ENCODE measurements at regions not wholly inside any gene's neighbourhood (a gene's known extent, or its start where the extent isn't known, plus 50 kb on each side); places are given as distances from the start of the nearest gene placed in this dataset.

GRCh38 chr13:109885235-109885634 lies 98.9 kb upstream of the IRS2 start:
- Histone ChIP-seq H3K4me1 (ENCODE audit: control insufficient read depth, insufficient read depth, low read length) (no peaks in the 10 kb centered on the region), H3K36me3 (ENCODE audit: control insufficient read depth in 2 of 2, insufficient read depth in 2 of 2, low read length in 2 of 2) (no peaks in the 10 kb centered on the region), H3K27me3 (ENCODE audit: control insufficient read depth in 1 of 2, insufficient read depth in 2 of 2, low read length in 2 of 2) (no peaks in the 10 kb centered on the region), H3K9ac (ENCODE audit: low read length in 2 of 2) (no peak overlapping the region), H3K27ac (ENCODE audit: low read length) (no peak overlapping the region), H3K9me3 (ENCODE audit: control insufficient read depth in 2 of 2, low read length in 2 of 2) (no peaks in the 10 kb centered on the region), H3K4me3 (ENCODE audit: low read length in 2 of 2) (no peak overlapping the region)

- Histone ChIP-seq H3K4me1 (ENCODE audit: control insufficient read depth, insufficient read depth, low read length) (no peaks in the 10 kb centered on the region), H3K27me3 (ENCODE audit: control insufficient read depth in 1 of 2, insufficient read depth in 2 of 2, low read length in 2 of 2) (no peaks in the 10 kb centered on the region), H3K4me3 (ENCODE audit: low read length in 2 of 2) (no peak overlapping the region), H3K27ac (ENCODE audit: low read length) (no peak overlapping the region), H3K9me3 (ENCODE audit: control insufficient read depth in 2 of 2, low read length in 2 of 2) (no peaks in the 10 kb centered on the region), H3K9ac (ENCODE audit: low read length in 2 of 2) (no peak overlapping the region), H3K36me3 (ENCODE audit: control insufficient read depth in 2 of 2, insufficient read depth in 2 of 2, low read length in 2 of 2) (no peaks in the 10 kb centered on the region)
Observed at GRCh38 chr13:109884462-109884861, 98.1 kb upstream of the IRS2 start.

- H3K9ac ChIP-seq (ENCODE audit: low read length in 2 of 2): no peak overlapping the region
Observed at GRCh38 chr13:109883181-109884180, 97.1 kb upstream of the IRS2 start.

GRCh38 chr13:109881961-109882558 lies 95.7 kb upstream of the IRS2 start:
- H3K9ac ChIP-seq (ENCODE audit: low read length in 2 of 2): no peak overlapping the region
- no peaks in the 10 kb centered on the region for H3K4me1 ChIP-seq (ENCODE audit: control insufficient read depth, insufficient read depth, low read length)
- H3K27ac ChIP-seq (ENCODE audit: low read length): no peak overlapping the region
- H3K4me3 ChIP-seq (ENCODE audit: low read length in 2 of 2): no peak overlapping the region
- H3K36me3 ChIP-seq (ENCODE audit: control insufficient read depth in 2 of 2, insufficient read depth in 2 of 2, low read length in 2 of 2): no peaks in the 10 kb centered on the region
- peaks cover 0 to 2% of the 10 kb centered on the region in 2 donors for H3K27me3 ChIP-seq (ENCODE audit: control insufficient read depth in 1 of 2, insufficient read depth in 2 of 2, low read length in 2 of 2)
- H3K9me3 ChIP-seq (ENCODE audit: control insufficient read depth in 2 of 2, low read length in 2 of 2): no peaks in the 10 kb centered on the region

More at GRCh38 chr13:109883181-109884180, 97.1 kb upstream of the IRS2 start:
- Histone ChIP-seq H3K27me3 (ENCODE audit: control insufficient read depth in 1 of 2, insufficient read depth in 2 of 2, low read length in 2 of 2) (no peaks in the 10 kb centered on the region), H3K4me3 (ENCODE audit: low read length in 2 of 2) (no peak overlapping the region), H3K4me1 (ENCODE audit: control insufficient read depth, insufficient read depth, low read length) (no peaks in the 10 kb centered on the region), H3K9me3 (ENCODE audit: control insufficient read depth in 2 of 2, low read length in 2 of 2) (no peaks in the 10 kb centered on the region), H3K36me3 (ENCODE audit: control insufficient read depth in 2 of 2, insufficient read depth in 2 of 2, low read length in 2 of 2) (no peaks in the 10 kb centered on the region), H3K27ac (ENCODE audit: low read length) (no peak overlapping the region)

GRCh38 chr13:109881347-109881725 lies 95.0 kb upstream of the IRS2 start:
- H3K36me3 ChIP-seq (ENCODE audit: control insufficient read depth in 2 of 2, insufficient read depth in 2 of 2, low read length in 2 of 2): no peaks in the 10 kb centered on the region
- H3K4me1 ChIP-seq (ENCODE audit: control insufficient read depth, insufficient read depth, low read length): no peaks in the 10 kb centered on the region
- H3K27me3 ChIP-seq (ENCODE audit: control insufficient read depth in 1 of 2, insufficient read depth in 2 of 2, low read length in 2 of 2): peaks cover 0 to 2% of the 10 kb centered on the region in 2 donors
- H3K27ac ChIP-seq (ENCODE audit: low read length): no peak overlapping the region
- no peaks in the 10 kb centered on the region for H3K9me3 ChIP-seq (ENCODE audit: control insufficient read depth in 2 of 2, low read length in 2 of 2)
- H3K9ac ChIP-seq (ENCODE audit: low read length in 2 of 2): no peak overlapping the region
- no peak overlapping the region for H3K4me3 ChIP-seq (ENCODE audit: low read length in 2 of 2)

- Histone ChIP-seq H3K9me3 (ENCODE audit: control insufficient read depth in 2 of 2, low read length in 2 of 2) (no peaks in the 10 kb centered on the region), H3K36me3 (ENCODE audit: control insufficient read depth in 2 of 2, insufficient read depth in 2 of 2, low read length in 2 of 2) (no peaks in the 10 kb centered on the region), H3K9ac (ENCODE audit: low read length in 2 of 2) (no peak overlapping the region)
Observed at GRCh38 chr13:109880371-109881346, 94.3 kb upstream of the IRS2 start.

GRCh38 chr13:109879338-109879737 lies 93.0 kb upstream of the IRS2 start:
- Histone ChIP-seq H3K4me3 (ENCODE audit: low read length in 2 of 2) (no peak overlapping the region), H3K36me3 (ENCODE audit: control insufficient read depth in 2 of 2, insufficient read depth in 2 of 2, low read length in 2 of 2) (no peaks in the 10 kb centered on the region), H3K9ac (ENCODE audit: low read length in 2 of 2) (no peak overlapping the region)

More at GRCh38 chr13:109880371-109881346, 94.3 kb upstream of the IRS2 start:
- no peak overlapping the region for H3K4me3 ChIP-seq (ENCODE audit: low read length in 2 of 2)
- peaks cover 0 to 4% of the 10 kb centered on the region in 2 donors for H3K27me3 ChIP-seq (ENCODE audit: control insufficient read depth in 1 of 2, insufficient read depth in 2 of 2, low read length in 2 of 2)
- no peak overlapping the region for H3K27ac ChIP-seq (ENCODE audit: low read length)
- H3K4me1 ChIP-seq (ENCODE audit: control insufficient read depth, insufficient read depth, low read length): no peaks in the 10 kb centered on the region

GRCh38 chr13:109877809-109878208 lies 91.4 kb upstream of the IRS2 start:
- no peaks in the 10 kb centered on the region for H3K36me3 ChIP-seq (ENCODE audit: control insufficient read depth in 2 of 2, insufficient read depth in 2 of 2, low read length in 2 of 2)
- no peak overlapping the region for H3K4me3 ChIP-seq (ENCODE audit: low read length in 2 of 2)
- peaks cover 0 to 4% of the 10 kb centered on the region in 2 donors for H3K27me3 ChIP-seq (ENCODE audit: control insufficient read depth in 1 of 2, insufficient read depth in 2 of 2, low read length in 2 of 2)
- no peak overlapping the region for H3K9ac ChIP-seq (ENCODE audit: low read length in 2 of 2)
- H3K4me1 ChIP-seq (ENCODE audit: control insufficient read depth, insufficient read depth, low read length): no peaks in the 10 kb centered on the region
- no peak overlapping the region for H3K27ac ChIP-seq (ENCODE audit: low read length)
- H3K9me3 ChIP-seq (ENCODE audit: control insufficient read depth in 2 of 2, low read length in 2 of 2): no peaks in the 10 kb centered on the region

More at GRCh38 chr13:109879338-109879737, 93.0 kb upstream of the IRS2 start:
- peaks cover 0 to 4% of the 10 kb centered on the region in 2 donors for H3K27me3 ChIP-seq (ENCODE audit: control insufficient read depth in 1 of 2, insufficient read depth in 2 of 2, low read length in 2 of 2)
- no peaks in the 10 kb centered on the region for H3K9me3 ChIP-seq (ENCODE audit: control insufficient read depth in 2 of 2, low read length in 2 of 2)
- no peak overlapping the region for H3K27ac ChIP-seq (ENCODE audit: low read length)
- no peaks in the 10 kb centered on the region for H3K4me1 ChIP-seq (ENCODE audit: control insufficient read depth, insufficient read depth, low read length)

GRCh38 chr13:109875746-109876145 lies 89.4 kb upstream of the IRS2 start:
- Histone ChIP-seq H3K9me3 (ENCODE audit: control insufficient read depth in 2 of 2, low read length in 2 of 2) (no peaks in the 10 kb centered on the region), H3K27me3 (ENCODE audit: control insufficient read depth in 1 of 2, insufficient read depth in 2 of 2, low read length in 2 of 2) (peaks cover 0 to 4% of the 10 kb centered on the region in 2 donors), H3K9ac (ENCODE audit: low read length in 2 of 2) (no peak overlapping the region), H3K4me3 (ENCODE audit: low read length in 2 of 2) (no peak overlapping the region), H3K4me1 (ENCODE audit: control insufficient read depth, insufficient read depth, low read length) (no peaks in the 10 kb centered on the region), H3K27ac (ENCODE audit: low read length) (no peak overlapping the region), H3K36me3 (ENCODE audit: control insufficient read depth in 2 of 2, insufficient read depth in 2 of 2, low read length in 2 of 2) (no peaks in the 10 kb centered on the region)
